HTR-8/SVneo (cell line): ENCODE measurements at regions not wholly inside any gene's neighbourhood (a gene's known extent, or its start where the extent isn't known, plus 50 kb on each side); places are given as distances from the start of the nearest gene placed in this dataset.
A peak's percentile ranks its signal among the peaks of the same experiment; 100 is the strongest.
"Not testable (repeated sequence)": the region's sequence is repeated elsewhere in the genome, so short reads cannot be mapped to it uniquely, and the experiment has no call there.

Experiments
- DNase-seq: peaks from one replicate; pipeline ENCODE4 v3.0.0; 2011; ENCODE audit warnings: low spot score, mixed read lengths; ENCODE audit not compliant: insufficient read length
- FAIRE-seq: peaks from 2 replicates; lab custom pipeline; 2011; peaks lifted over from hg19 to GRCh38; lab: Jason Lieb, UNC

DNA sequence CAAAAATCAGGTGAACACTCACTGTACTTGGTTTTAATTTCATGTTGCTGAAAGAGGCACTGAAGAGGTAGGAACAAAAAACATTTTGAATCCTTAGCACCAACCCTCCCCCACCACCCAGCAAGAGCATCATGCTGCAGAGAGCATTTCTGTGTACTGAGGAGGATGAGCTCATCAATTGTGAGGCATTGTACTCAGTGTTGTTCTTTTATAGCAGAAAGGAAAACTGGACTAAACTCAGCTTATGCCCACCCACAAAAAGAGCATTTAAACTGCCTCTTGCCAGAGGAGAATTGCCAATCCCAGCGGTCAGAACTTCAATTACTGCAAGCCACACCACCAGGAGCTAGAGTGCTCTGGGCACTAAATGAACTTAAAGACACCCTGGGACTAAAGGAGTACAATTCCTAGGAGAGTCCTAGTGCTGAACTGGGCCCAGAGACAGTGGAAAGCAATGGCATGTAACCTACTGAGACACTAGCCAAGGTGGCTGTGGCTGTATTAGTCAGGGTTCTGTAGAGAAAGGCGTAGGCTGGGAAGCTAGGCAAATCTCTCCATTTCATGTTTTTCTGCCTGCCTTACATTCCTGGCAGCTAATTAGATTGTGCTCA is 280.7 kb upstream of the KLHL4 start:
- DNase-seq (no peak), FAIRE-seq (no peak)

DNA sequence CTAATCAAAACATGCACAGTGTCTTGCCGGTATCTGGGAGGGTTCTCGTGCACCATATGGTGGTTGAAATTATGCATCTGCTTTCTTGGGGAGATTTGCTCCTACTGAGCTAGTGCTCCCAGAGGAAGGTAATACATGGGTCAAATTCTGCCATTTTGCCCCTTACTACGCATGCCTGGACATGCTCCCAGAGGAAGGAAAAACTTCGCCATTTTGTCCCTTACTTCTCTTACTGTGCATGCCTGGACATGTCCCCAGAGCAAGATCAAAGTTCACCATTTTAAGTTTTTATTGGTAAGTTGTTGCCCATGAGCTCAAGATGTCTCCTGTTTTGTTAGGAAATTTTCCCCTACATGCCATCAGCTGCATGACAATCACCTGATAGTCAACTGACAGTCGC is 252.1 kb upstream of the KLHL4 start:
- FAIRE-seq (no peak), DNase-seq (no peak)

DNA sequence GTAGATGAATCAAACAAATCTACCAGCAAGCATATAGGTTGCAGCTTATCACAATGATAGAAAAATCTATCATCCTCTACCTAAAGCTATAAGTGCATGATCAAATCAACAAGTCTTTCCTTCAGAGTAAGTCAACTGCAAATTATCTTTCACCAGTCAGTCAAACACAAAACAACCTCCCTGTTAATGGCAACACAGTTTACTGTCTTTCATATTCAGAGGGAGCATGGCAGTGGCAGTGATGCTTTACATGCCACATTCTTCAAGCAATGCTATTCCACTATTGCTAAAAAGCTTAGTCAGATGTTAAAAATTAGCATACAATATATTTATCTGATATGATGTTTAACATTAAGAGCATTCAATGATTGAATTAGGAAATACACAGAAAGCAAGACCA is 245.1 kb upstream of the KLHL4 start:
- FAIRE-seq, result no peak
- DNase-seq, result no peak

DNA sequence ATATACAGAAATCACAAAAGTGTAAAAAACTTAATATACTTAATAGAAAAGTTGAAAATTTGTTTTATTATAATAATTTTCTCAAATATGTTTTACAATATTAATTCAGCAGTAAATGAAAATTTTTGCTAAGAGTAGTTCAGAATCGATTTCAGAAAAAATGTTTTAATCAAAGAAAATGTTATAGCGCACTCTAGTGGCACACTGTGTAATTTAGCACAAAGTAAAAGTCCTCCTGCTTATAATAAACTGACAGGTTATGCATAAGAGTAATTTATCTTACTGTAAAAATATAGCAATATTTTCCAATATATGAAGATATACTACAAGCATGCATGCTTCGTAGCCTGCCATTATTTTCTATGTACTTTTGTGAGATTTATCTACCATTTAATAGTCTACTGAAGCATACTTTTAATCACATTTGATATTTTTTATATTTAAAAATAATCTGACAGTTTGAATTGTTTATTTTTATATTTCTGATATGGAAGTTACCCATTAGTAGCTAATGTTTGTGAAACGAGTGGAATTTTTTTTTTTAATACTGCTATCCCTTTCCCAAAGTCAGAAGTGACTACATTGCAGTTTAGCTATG is 217.9 kb upstream of the KLHL4 start:
- FAIRE-seq, result no peak
- DNase-seq, result no peak

DNA sequence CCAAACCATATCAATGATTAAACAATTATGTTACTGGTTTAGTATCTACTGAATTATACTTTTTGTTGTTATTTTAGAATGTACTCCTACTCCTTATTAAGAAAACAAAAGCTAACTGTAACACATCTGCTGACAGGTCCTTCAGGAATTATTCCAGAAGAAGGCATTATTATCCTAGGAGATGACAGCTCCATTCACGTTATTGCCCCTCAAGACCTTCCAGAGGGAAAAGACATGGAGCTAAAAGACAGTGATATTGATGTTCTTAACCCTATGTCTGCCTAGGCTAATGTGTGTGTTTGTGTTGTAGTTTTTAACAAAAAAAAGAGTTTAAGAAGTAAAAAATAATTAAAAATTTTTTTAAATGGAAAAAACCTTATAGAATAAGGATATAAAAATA is 206.8 kb upstream of the KLHL4 start:
- no peak for FAIRE-seq
- no peak for DNase-seq

DNA sequence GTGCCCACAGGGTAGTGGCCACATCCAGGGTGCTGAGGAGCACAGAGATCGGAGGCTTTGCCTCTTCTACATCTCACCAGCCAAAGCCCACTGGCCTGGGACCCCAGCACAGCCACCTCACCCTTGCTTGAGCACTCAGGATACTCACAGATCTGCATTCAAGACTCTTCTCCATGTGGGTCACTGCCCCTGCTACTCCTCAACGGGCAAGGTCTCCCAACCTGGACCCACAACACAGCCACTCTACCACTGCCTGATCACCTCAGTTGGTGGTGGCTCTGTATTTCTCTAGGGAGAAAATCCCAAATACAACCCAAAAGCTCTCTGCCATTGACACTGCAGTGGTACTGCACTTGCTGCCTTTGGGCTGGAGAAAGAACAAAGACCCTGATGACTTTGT is 190.3 kb upstream of the KLHL4 start:
- DNase-seq, result no peak
- no peak for FAIRE-seq

DNA sequence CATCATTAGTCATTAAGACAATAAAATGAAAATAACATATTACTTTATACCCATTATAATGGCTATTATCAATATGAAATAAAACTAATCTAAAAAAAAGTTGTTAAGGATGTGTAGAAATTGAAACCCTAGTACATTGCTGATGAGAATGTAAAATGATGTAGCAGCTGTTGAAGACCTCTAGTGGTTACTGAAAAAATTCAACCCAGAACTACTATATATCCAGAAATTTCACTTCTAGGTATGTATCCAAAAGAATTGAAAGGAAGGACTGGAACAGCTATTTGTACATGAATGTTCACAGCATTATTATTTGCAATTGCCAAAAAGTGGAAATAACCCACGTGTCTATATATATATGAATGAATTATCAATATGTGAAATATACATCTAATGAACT is 180.3 kb upstream of the KLHL4 start:
- DNase-seq (no peak), FAIRE-seq (no peak)

DNA sequence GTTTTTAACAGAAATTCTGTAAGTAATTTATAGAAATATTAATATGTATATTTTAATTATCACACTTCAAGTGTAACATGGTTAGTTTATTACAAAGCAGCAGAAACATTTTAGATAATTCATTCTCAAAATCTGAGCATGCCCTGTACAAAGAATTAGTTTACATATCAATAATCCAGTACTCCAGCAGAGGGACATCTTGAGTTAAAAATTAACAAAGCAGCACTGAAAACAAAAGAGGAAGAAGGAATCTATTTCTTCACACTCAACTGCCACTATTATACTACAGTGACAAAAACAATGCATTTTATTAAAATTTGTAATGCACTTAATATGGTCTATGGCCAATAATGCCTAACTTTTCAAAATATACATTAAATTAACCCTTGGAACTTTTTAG is 179.1 kb upstream of the KLHL4 start:
- DNase-seq (no peak), FAIRE-seq (no peak)

DNA sequence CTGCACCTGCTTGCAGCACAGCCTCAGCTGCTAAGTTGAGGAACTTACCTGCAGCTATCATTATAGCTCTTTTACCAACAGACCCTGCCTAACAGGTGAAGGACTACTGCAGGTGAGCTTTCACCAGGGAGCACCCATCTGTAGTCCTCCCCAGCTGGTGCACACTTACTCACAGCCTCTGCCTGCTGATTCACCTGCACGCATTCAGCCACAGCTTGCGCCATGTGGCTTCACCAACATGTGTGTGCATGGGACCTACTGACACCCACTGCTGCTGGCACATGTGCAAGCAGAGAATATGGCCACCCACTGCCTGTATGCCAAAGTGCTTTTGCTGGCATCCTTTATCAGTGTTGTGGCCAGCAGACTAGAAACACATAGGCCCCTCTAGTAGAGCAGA is 146.7 kb upstream of the KLHL4 start:
- DNase-seq, result no peak
- no peak for FAIRE-seq

DNA sequence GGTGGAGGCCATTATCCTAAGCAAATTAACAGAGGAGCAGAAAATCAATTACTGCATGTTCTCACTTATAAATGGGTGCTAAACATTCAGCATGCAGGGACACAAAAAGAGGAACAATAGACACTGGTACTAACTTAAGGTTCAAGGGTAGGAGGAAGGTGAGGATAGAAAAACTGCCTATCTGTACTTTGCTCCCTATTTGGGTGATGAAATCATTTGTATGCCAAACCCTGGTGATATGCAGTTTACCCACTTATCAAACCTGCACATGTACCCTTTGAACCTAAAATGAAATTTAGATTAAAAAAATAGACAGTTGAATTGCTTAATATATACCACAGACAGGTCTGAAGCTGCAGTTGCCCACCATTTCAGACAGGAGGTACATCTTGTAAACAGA is 143.3 kb upstream of the KLHL4 start:
- FAIRE-seq, result no peak
- DNase-seq, result no peak

DNA sequence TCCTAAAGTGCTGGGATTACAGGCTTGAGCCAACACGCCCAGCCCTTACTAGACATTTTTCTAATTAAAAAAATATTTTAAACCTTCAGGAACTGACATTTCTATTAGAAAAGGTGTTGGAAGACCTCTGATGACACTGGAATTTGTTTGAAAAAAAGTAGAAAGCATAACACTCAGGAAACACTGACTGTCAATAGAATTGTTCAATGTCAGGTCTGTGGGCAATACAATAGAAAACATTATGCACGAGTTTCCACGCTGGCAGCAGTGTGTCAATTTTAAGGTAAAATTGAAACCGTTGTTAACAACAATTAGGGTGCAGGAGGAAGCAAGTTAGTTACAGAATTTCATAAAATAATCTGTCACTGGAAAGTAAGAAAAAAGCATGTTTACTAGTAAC is 140.7 kb upstream of the KLHL4 start:
- DNase-seq (no peak), FAIRE-seq (no peak)

DNA sequence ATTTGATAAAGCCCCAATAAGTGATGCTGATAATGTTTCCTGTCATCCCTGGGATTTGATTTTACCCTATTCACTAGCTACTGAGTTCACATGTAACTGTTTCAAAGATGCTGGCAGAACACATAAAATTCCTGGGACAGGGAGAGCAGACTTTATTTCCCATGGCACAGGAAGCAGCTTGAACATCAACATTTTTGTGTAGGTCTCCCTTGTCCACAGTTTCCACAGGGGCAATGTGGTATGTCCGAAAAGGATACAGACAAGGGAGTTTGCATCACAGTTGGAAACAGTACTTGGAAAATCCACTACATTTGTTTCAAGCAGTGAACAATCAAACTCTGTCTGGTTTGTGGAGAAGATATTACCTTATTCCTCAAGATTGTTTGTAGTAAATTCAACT is 129.2 kb upstream of the KLHL4 start:
- DNase-seq (no peak), FAIRE-seq (no peak)

DNA sequence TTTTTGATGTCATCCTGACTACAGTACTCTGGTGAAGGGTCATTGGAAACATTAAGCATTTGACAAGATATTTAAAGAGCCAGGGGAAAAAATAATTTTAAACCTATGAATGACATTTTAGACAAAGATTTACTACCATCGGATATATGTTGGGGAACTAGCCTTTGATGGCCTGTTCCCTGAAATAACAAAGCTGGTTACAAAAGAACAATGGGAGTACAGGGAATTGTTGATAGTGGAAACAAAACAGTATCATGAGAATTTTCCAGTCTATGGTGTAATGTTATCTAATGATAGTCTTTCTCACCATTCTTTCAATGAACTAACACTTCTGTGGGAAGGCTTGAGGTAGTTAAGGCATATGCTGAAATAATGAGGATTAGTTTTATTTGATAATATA is 125.9 kb upstream of the KLHL4 start:
- DNase-seq, result no peak
- no peak for FAIRE-seq

DNA sequence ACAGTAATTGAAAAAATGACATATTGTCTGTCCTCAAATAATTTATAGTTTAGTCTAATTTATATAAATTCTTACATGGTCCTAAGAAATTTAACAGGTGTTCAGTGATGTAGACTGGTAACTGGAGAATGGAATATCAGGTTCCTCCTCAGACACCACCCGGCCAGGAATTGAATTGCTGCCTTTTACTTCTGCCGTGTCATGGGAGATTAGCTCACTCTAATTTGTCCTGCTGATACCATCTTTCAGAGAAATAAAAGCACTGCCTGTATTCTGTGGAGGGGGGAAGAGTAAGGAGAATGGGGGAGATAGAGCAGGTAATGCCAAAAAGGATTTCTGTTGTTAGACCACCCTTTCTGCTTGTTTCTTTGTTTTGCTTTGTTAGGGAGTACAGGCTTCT is 125.2 kb upstream of the KLHL4 start:
- FAIRE-seq (no peak), DNase-seq (no peak)

DNA sequence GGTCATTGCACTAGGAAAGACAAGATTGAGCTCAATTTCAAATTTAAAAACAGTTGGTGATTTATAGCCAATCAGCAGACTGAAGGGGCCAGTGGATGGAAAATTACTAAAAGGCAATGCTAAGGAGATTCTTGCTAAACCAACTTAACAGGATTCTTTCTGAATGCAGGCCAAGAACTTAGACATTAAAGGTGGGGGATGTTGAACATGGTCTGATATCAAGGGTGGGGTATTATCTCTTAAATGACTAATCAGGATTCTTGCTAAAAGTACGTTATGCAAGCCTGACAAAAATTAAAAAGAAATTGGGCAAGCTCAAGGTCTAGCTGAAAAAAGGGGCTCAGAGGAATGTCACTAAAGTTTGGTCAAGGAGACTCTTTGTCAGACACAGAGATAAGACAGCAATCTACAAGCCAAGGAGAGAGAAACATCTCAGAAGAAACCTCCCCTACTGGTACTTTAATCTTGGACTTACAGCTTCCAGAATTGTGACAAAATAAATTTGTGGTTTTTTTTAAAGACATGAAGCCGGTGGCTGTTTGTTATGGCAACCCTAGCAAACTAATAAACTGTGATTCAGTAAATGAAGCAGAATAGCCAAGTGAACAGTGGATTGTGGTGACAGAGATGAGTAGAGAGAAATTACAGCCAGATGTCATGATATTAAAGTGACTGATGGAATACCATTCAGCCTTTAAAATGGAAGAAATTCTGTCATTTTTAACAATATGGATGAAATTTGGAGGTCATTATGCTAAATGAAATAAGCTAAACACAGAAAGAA is 120.3 kb upstream of the KLHL4 start:
- DNase-seq (no peak), FAIRE-seq (no peak)

DNA sequence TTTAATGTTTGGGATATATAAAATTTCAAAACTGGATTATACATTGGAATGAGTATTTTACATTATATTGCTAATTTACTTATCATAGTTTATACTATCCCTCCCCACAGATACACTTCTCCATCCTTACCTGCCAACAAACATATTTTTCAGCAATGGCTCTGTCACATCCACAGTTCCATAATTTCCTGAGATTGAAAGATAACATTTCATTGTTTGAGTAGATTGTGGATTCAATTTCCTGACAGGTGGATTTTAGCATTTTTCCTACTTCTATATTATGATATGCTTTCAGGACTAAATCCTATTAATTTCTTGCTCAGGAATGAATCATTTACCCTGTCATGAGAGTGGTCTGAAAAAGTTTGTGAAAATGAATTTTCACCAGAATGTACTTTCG is 115.3 kb upstream of the KLHL4 start:
- FAIRE-seq (no peak), DNase-seq (no peak)

DNA sequence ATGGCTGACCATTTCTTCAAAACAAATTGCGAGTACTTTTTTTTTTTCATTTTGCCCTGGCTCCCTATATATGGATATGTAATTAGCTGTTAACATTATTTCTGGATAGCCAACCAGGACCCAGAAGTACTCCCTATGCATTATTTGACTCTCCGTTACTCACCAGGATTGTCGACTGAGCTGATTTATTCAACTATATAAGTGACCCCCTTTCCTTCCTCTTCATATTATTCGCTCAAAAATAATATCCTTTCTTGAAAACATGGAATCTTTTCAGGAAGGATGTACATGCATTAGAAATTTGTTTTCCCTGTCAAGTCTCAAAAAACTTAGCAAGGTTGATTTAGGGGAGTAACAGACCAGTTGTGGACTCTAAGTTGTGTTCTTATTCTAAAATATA is 114.1 kb upstream of the KLHL4 start:
- FAIRE-seq, result no peak
- no peak for DNase-seq

DNA sequence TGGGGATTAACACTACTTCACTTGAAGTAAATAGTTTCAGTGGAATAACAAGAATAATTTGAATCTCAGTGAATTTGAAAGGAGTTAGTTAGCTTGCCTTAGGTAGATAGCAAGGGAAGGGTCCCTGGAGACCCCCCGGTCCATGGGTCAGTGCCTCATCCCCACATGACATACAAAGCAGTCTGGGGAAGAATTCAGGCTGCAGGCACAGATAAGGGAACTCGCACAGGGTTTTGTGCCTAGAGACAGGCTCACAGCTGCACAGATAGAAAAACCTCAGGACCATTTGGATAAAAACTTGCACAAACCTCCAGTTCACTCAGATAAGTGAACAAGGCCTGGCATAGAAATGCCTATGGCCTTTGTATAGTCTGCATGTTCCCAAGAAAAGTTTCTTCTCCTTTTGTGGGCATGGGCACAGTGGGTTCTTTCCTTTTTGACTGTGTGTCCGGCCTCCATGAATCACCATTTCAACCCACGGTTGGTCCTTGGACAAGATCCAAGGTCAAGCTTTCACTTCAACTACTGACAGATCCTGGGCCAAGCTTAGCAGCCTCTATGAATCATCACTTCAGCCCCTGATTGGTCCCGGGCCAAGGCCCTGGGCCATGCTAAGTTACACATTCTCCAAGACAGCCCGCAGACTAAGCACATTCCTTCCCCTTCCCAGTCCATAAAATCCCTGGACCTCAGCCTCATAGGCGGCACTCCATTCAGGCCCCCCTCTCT is 108.3 kb upstream of the KLHL4 start:
- DNase-seq (peak; percentile 0), FAIRE-seq (no peak)

DNA sequence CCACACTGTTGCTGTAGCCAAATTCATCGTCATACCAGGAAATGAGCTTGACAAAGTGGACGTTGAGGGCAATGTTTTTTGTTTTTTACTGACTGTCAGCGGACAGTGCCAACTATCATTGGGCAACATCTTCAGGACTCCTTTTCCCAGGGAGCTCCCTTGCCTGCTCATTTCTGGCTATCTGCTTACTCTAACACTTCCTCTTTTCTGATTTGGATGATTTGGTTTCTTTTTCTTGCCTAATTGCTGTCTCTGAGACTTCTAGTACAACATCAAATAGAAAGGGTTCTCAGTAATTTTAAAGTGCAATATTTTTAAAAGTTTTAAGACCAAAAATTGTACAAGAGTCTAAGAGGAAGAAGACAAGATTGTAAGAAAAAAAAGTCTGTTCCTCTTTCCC is 92.0 kb upstream of the KLHL4 start:
- FAIRE-seq (no peak), DNase-seq (no peak)

DNA sequence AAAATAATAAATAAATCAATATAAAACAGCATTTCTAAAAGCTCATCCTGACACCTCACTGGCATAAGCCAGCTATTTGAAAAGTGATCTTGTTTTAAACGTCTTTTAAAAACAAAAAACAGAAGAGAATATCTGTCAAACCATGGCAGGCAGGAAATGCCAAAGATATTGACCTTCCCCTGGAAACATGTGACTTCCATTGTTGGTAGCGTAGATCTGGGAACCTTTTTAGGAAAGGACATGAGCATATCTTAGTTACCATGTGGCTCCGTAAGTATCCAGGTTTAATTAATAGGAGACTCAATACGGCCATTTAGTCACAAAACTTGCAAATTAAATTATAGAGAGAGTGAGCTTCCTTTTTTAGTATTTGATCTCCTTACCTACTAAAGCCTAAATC is 83.0 kb upstream of the KLHL4 start:
- DNase-seq, result no peak
- no peak for FAIRE-seq

DNA sequence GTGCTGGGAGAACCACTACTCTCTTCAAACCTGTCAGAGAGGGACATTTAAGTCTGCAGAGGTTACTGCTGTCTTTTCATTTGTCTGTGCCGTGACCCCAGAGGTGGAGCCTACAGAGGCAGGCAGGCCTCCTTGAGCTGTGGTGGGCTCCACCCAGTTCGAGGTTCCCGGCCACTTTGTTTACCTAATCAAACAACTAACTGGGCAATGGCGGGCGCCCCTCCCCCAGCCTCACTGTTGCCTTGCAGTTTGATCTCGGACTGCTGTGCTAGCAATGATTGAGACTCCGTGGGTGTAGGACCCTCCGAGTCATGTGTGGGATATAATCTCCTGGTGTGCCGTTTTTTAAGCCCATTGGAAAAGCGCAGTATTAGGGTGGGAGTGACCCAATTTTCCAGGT is 69.0 kb upstream of the KLHL4 start:
- FAIRE-seq, DNase-seq: not testable (repeated sequence)
